ENCODE measurements at regions not wholly inside any gene's neighbourhood (a gene's known extent, or its start where the extent isn't known, plus 50 kb on each side); places are given as distances from the start of the nearest gene placed in this dataset.

DNA sequence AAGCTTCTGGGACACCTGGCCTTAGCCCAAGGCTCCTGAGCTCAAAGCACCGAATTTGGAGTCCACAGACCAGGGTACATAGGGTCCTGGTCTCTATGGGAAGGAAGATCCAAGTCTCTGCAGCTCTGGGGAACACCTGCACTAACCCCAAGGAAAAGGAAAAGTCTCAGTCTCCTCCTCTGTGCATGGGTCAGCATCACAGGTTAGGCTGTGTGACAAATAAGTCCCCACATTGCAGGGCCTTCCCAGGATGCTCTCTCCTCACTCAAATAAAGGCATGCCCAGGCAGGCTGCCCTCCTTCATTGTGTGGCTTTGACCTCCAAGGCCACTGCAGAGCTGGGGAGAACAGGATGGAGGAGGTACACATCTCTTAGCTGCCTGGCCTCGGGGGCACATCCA, 121.0 kb upstream of the ZMIZ1 start:
- no peak for TF ChIP-seq POLR2AphosphoS5 (IDR thresholded peaks at IDR 0.05)
- TF ChIP-seq, protein P1, sequence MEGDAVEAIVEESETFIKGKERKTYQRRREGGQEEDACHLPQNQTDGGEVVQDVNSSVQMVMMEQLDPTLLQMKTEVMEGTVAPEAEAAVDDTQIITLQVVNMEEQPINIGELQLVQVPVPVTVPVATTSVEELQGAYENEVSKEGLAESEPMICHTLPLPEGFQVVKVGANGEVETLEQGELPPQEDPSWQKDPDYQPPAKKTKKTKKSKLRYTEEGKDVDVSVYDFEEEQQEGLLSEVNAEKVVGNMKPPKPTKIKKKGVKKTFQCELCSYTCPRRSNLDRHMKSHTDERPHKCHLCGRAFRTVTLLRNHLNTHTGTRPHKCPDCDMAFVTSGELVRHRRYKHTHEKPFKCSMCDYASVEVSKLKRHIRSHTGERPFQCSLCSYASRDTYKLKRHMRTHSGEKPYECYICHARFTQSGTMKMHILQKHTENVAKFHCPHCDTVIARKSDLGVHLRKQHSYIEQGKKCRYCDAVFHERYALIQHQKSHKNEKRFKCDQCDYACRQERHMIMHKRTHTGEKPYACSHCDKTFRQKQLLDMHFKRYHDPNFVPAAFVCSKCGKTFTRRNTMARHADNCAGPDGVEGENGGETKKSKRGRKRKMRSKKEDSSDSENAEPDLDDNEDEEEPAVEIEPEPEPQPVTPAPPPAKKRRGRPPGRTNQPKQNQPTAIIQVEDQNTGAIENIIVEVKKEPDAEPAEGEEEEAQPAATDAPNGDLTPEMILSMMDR (IDR thresholded peaks at IDR 0.05): no peak

All from suprapubic skin (tissue), 3 donors.